ENCODE measurements at regions not wholly inside any gene's neighbourhood (a gene's known extent, or its start where the extent isn't known, plus 50 kb on each side); places are given as distances from the start of the nearest gene placed in this dataset.

GRCh38 chr2:226077841-226078240 lies 678.3 kb downstream of the NYAP2 start:
- DNase-seq (ENCODE audit: unreplicated experiment), result no peak
- H3K4me1 Mint-ChIP-seq (ENCODE audit: insufficient read depth, unreplicated experiment), result peaks cover 10% of the 10 kb centered on the region
- CTCF ChIA-PET, result no interaction called here
- H3K27ac Mint-ChIP-seq (ENCODE audit: low read depth, unreplicated experiment), result no peak overlapping the region
- POLR2A ChIA-PET, result interaction anchor here (0.6 kb wide), 1 partner anchor 41 kb away, joined by 4 read pairs; no protein-coding TSS in a partner anchor
- no peaks in the 10 kb centered on the region for H3K27me3 Mint-ChIP-seq (ENCODE audit: insufficient read depth, unreplicated experiment)
- no peak overlapping the region for H3K4me3 Mint-ChIP-seq (ENCODE audit: unreplicated experiment)
- H3K9me3 Mint-ChIP-seq (ENCODE audit: unreplicated experiment), result peaks cover 2% of the 10 kb centered on the region
- intact Hi-C loops (cut with micrococcal nuclease), result no loop called here
- no peak for TF ChIP-seq CTCF (IDR thresholded peaks at IDR 0.05; ENCODE audit: unreplicated experiment)
- BruUV-seq (replicated peaks), result no TSS peak
- no peaks in the 10 kb centered on the region for H3K36me3 Mint-ChIP-seq (ENCODE audit: insufficient read depth, unreplicated experiment)

GRCh38 chr2:226077031-226077430 lies 677.5 kb downstream of the NYAP2 start:
- intact Hi-C loops (cut with micrococcal nuclease), result no loop called here
- peak; percentile 21 for DNase-seq (ENCODE audit: unreplicated experiment)

GRCh38 chr2:226076529-226076928 lies 677.0 kb downstream of the NYAP2 start:
- no TSS peak for BruUV-seq (replicated peaks)
- Mint-ChIP-seq H3K36me3 (ENCODE audit: insufficient read depth, unreplicated experiment) (no peaks in the 10 kb centered on the region), H3K27ac (ENCODE audit: low read depth, unreplicated experiment) (no peak overlapping the region), H3K4me3 (ENCODE audit: unreplicated experiment) (no peak overlapping the region), H3K4me1 (ENCODE audit: insufficient read depth, unreplicated experiment) (peaks cover 10% of the 10 kb centered on the region), H3K9me3 (ENCODE audit: unreplicated experiment) (peaks cover 5% of the 10 kb centered on the region), H3K27me3 (ENCODE audit: insufficient read depth, unreplicated experiment) (no peaks in the 10 kb centered on the region)
- intact Hi-C loops (cut with micrococcal nuclease), result no loop called here
- CTCF ChIA-PET, result interaction anchor here (0.8 to 1.2 kb wide), 2 partner anchors 13 to 31 kb away, joined by 4 read pairs; no protein-coding TSS in a partner anchor
- DNase-seq (ENCODE audit: unreplicated experiment), result no peak
- no peak for TF ChIP-seq CTCF (IDR thresholded peaks at IDR 0.05; ENCODE audit: unreplicated experiment)
- POLR2A ChIA-PET, result interaction anchor here (1.6 to 2.5 kb wide), 3 partner anchors 12 to 37 kb away, joined by 4 to 11 read pairs (median 4); no protein-coding TSS in a partner anchor

More at GRCh38 chr2:226077031-226077430, 677.5 kb downstream of the NYAP2 start:
- Mint-ChIP-seq H3K4me3 (ENCODE audit: unreplicated experiment) (no peak overlapping the region), H3K36me3 (ENCODE audit: insufficient read depth, unreplicated experiment) (no peaks in the 10 kb centered on the region), H3K27ac (ENCODE audit: low read depth, unreplicated experiment) (peak overlapping the region; percentile 8), H3K9me3 (ENCODE audit: unreplicated experiment) (peaks cover 5% of the 10 kb centered on the region), H3K4me1 (ENCODE audit: insufficient read depth, unreplicated experiment) (peaks cover 10% of the 10 kb centered on the region), H3K27me3 (ENCODE audit: insufficient read depth, unreplicated experiment) (no peaks in the 10 kb centered on the region)
- no TSS peak for BruUV-seq (replicated peaks)
- POLR2A ChIA-PET, result interaction anchor here (1.6 to 2.5 kb wide), 3 partner anchors 13 to 36 kb away, joined by 4 to 11 read pairs (median 4); no protein-coding TSS in a partner anchor
- CTCF ChIA-PET, result interaction anchor here (0.8 to 1.2 kb wide), 2 partner anchors 13 to 31 kb away, joined by 4 read pairs; no protein-coding TSS in a partner anchor
- TF ChIP-seq CTCF (IDR thresholded peaks at IDR 0.05; ENCODE audit: unreplicated experiment), result no peak

GRCh38 chr2:226074391-226074790 lies 674.9 kb downstream of the NYAP2 start:
- no peak for DNase-seq (ENCODE audit: unreplicated experiment)
- ChIA-PET CTCF (no interaction called here), POLR2A (no interaction called here)
- Mint-ChIP-seq H3K27me3 (ENCODE audit: insufficient read depth, unreplicated experiment) (no peaks in the 10 kb centered on the region), H3K9me3 (ENCODE audit: unreplicated experiment) (peaks cover 5% of the 10 kb centered on the region), H3K4me1 (ENCODE audit: insufficient read depth, unreplicated experiment) (peaks cover 4% of the 10 kb centered on the region), H3K4me3 (ENCODE audit: unreplicated experiment) (no peak overlapping the region), H3K36me3 (ENCODE audit: insufficient read depth, unreplicated experiment) (no peaks in the 10 kb centered on the region), H3K27ac (ENCODE audit: low read depth, unreplicated experiment) (no peak overlapping the region)
- intact Hi-C loops (cut with micrococcal nuclease), result no loop called here
- no TSS peak for BruUV-seq (replicated peaks)
- no peak for TF ChIP-seq CTCF (IDR thresholded peaks at IDR 0.05; ENCODE audit: unreplicated experiment)

Measured in MCF 10A (cell line).